ENCODE measurements at regions not wholly inside any gene's neighbourhood (a gene's known extent, or its start where the extent isn't known, plus 50 kb on each side); places are given as distances from the start of the nearest gene placed in this dataset.

GRCh38 chrX:140354431-140355120 is 150.3 kb downstream of the SOX3 start:
- RAD21 ChIA-PET (ENCODE audit: low non-redundant PET in 1 of 2, low total read pairs in 2 of 2, uncharacterized antibody in 2 of 2, unreplicated experiment in 2 of 2): no interaction called here
- H4K20me1 ChIP-seq (ENCODE audit: insufficient read depth): no peaks in the 10 kb centered on the region
- no peak overlapping the region for H3K4me2 ChIP-seq (ENCODE audit: low read length)
- no peak for DNase-seq (ENCODE audit: low read depth, low spot score)
- H3K9ac ChIP-seq (ENCODE audit: low read length): no peak overlapping the region
- no peak for TF ChIP-seq SRF (IDR thresholded peaks at IDR 0.05; ENCODE audit: low read depth)
- TF ChIP-seq FOSL1 (IDR thresholded peaks at IDR 0.05; ENCODE audit: low read depth): no peak
- no peak for TF ChIP-seq ELF1 (IDR thresholded peaks at IDR 0.05; ENCODE audit: borderline replicate concordance, low read depth)
- TF ChIP-seq SP1 (IDR thresholded peaks at IDR 0.05; ENCODE audit: low read depth): no peak
- TF ChIP-seq ZNF274 (IDR thresholded peaks at IDR 0.05; ENCODE audit: low read depth, low read length): no peak
- no peak for TF ChIP-seq CTCF (IDR thresholded peaks at IDR 0.05 in 2 of 3, conservative IDR thresholded peaks at IDR 0.05 in 1 of 3; ENCODE audit: borderline replicate concordance in 1 of 3, insufficient read depth in 1 of 3, low read depth in 2 of 3, low read length in 2 of 3)
- no peak for TF ChIP-seq ZBTB33 (IDR thresholded peaks at IDR 0.05; ENCODE audit: extremely low read depth, insufficient replicate concordance, low read length)
- TF ChIP-seq MAX (IDR thresholded peaks at IDR 0.05): no peak
- no peak for TF ChIP-seq CEBPB (IDR thresholded peaks at IDR 0.05; ENCODE audit: low read depth)
- TF ChIP-seq EZH2 (IDR thresholded peaks at IDR 0.05): no peak
- TF ChIP-seq EGR1 (IDR thresholded peaks at IDR 0.05; ENCODE audit: low read depth): no peak
- no peaks in the 10 kb centered on the region for H3K36me3 ChIP-seq (ENCODE audit: control insufficient read depth in 1 of 2, insufficient read depth in 2 of 2, low read length in 2 of 2)
- H3K79me2 ChIP-seq (ENCODE audit: insufficient read depth, low read length): no peaks in the 10 kb centered on the region
- CTCF ChIA-PET: no interaction called here
- BruUV-seq (replicated peaks): no TSS peak
- no peaks in the 10 kb centered on the region for H3K4me1 ChIP-seq (ENCODE audit: control insufficient read depth in 1 of 2, insufficient read depth in 2 of 2, low read length in 2 of 2)
- no peak overlapping the region for H3K4me3 ChIP-seq (replicated peaks in 1 of 2; ENCODE audit: low read depth in 1 of 2, low read length in 2 of 2)
- intact Hi-C loops (cut with micrococcal nuclease): no loop called here
- no peaks in the 10 kb centered on the region for H3K27me3 ChIP-seq (ENCODE audit: insufficient read depth, low read length)
- POLR2A ChIA-PET: no interaction called here
- H2AFZ ChIP-seq (ENCODE audit: low read depth, low read length, poor library complexity, severe bottlenecking): no peak overlapping the region
- H3K9me2 ChIP-seq (ENCODE audit: insufficient read depth): no peaks in the 10 kb centered on the region
- no peaks in the 10 kb centered on the region for H3K9me3 ChIP-seq (ENCODE audit: control insufficient read depth in 1 of 2, insufficient read depth in 1 of 2, low read depth in 1 of 2, low read length in 2 of 2)
- no peak overlapping the region for H3K27ac ChIP-seq (ENCODE audit: low read depth, low read length)
- ATAC-seq: no peak

All from HCT116 (cell line).